ENCODE measurements at regions not wholly inside any gene's neighbourhood (a gene's known extent, or its start where the extent isn't known, plus 50 kb on each side); places are given as distances from the start of the nearest gene placed in this dataset.

- 73% methylated on average over 2 of the region's 2 CpGs; no CpG with 5 or more reads in 1 of the 2 experiments for WGBS, 2 experiments (ENCODE audit: extremely low coverage in 1 of 2, insufficient coverage in 1 of 2, insufficient read length in 1 of 2, insufficient replicate concordance in 2 of 2, low coverage in 1 of 2, low lambda C conversion rate in 2 of 2, missing lambda C conversion rate in 1 of 2)
- no peak overlapping the region for H2BK120ac ChIP-seq (replicated peaks; ENCODE audit: low read depth, low read length)
- TF ChIP-seq YY1 (IDR thresholded peaks at IDR 0.05; ENCODE audit: low read depth, low read length): no peak
- TF ChIP-seq NRF1 (IDR thresholded peaks at IDR 0.05; ENCODE audit: low read depth, low read length): no peak
- TF ChIP-seq SAP30 (IDR thresholded peaks at IDR 0.05; ENCODE audit: insufficient read depth, insufficient replicate concordance, low read length): no peak
- no peak for TF ChIP-seq RBBP5 (IDR thresholded peaks at IDR 0.05; ENCODE audit: borderline replicate concordance, low read depth, low read length)
- no peak for TF ChIP-seq MAFK (IDR thresholded peaks at IDR 0.05; ENCODE audit: low read depth, low read length)
- no peak for TF ChIP-seq TCF12 (IDR thresholded peaks at IDR 0.05; ENCODE audit: low read depth, low read length)
- TF ChIP-seq CTBP2 (IDR thresholded peaks at IDR 0.05; ENCODE audit: borderline replicate concordance, insufficient read depth, insufficient read length, low read length): no peak
- TF ChIP-seq HDAC6 (IDR thresholded peaks at IDR 0.05; ENCODE audit: low read depth, low read length): no peak
- TF ChIP-seq RNF2 (IDR thresholded peaks at IDR 0.05; ENCODE audit: borderline replicate concordance, low read depth, low read length, missing control alignments, poor library complexity, severe bottlenecking): no peak
- no peak for TF ChIP-seq ATF2 (IDR thresholded peaks at IDR 0.05; ENCODE audit: low read length)
- TF ChIP-seq ZNF274 (IDR thresholded peaks at IDR 0.05; ENCODE audit: borderline replicate concordance, extremely low read depth, low read length): no peak
- no peak for DNase-seq (ENCODE audit: low read depth in 1 of 2, low spot score in 2 of 2)
- no peaks in the 10 kb centered on the region for H4K20me1 ChIP-seq (replicated peaks in 1 of 2; ENCODE audit: control insufficient read depth in 1 of 2, insufficient read depth in 2 of 2, low read length in 2 of 2)
- H3K4ac ChIP-seq (replicated peaks; ENCODE audit: insufficient read length, low read depth, low read length): no peak overlapping the region
- no peak overlapping the region for H2BK15ac ChIP-seq (ENCODE audit: low read length)
- H2BK20ac ChIP-seq (ENCODE audit: low read length): no peak overlapping the region
- H3K23me2 ChIP-seq (ENCODE audit: low read depth, low read length): no peaks in the 10 kb centered on the region
- no peak overlapping the region for H2BK12ac ChIP-seq (ENCODE audit: low read depth, low read length)
- no peak overlapping the region for H2BK5ac ChIP-seq (ENCODE audit: low read depth, low read length)
- no peak overlapping the region for H4K8ac ChIP-seq (ENCODE audit: extremely low read depth, insufficient read depth, low read length)
- H3K27ac ChIP-seq (ENCODE audit: low read depth, low read length): no peak overlapping the region
- CTCF ChIA-PET (ENCODE audit: partially characterized antibody): interaction anchor here (0.9 to 1.0 kb wide), 3 partner anchors 9 to 99 kb away, joined by 3 to 4 read pairs (median 3); no protein-coding TSS in a partner anchor
- H3K56ac ChIP-seq (replicated peaks; ENCODE audit: insufficient read length, low read depth, low read length): no peak overlapping the region
- H2AFZ ChIP-seq (ENCODE audit: low read length): no peak overlapping the region
- H3K23ac ChIP-seq (ENCODE audit: insufficient read length): no peak overlapping the region
- FAIRE-seq: no peak
- H3K79me1 ChIP-seq (ENCODE audit: low read depth, low read length): no peaks in the 10 kb centered on the region
- no peaks in the 10 kb centered on the region for H3K9me3 ChIP-seq (ENCODE audit: insufficient read depth in 2 of 2, low read depth in 1 of 2, low read length in 1 of 2)
- POLR2A ChIA-PET (ENCODE audit: partially characterized antibody): no interaction called here
- H3K14ac ChIP-seq (ENCODE audit: insufficient read length): no peak overlapping the region
- H3K79me2 ChIP-seq (ENCODE audit: control insufficient read depth in 1 of 2, insufficient read depth in 2 of 2, low read length in 2 of 2): no peaks in the 10 kb centered on the region
- no peak overlapping the region for H4K91ac ChIP-seq (replicated peaks; ENCODE audit: insufficient read length, low read length)
- no peaks in the 10 kb centered on the region for H3K36me3 ChIP-seq (ENCODE audit: control insufficient read depth in 2 of 4, insufficient read depth in 4 of 4, low read length in 3 of 4)
- H3K4me3 ChIP-seq (ENCODE audit: extremely low read depth in 1 of 4, insufficient read depth in 2 of 4, low read depth in 3 of 4, low read length in 4 of 4): no peak overlapping the region
- no peak overlapping the region for H3K18ac ChIP-seq (ENCODE audit: extremely low read depth, low read length)
- no peak overlapping the region for H2AK5ac ChIP-seq (ENCODE audit: low read depth, low read length)
- H3K9ac ChIP-seq (replicated peaks in 1 of 4; ENCODE audit: extremely low read depth in 1 of 4, low read depth in 3 of 4, low read length in 3 of 4): no peak overlapping the region
- no peaks in the 10 kb centered on the region for H3K27me3 ChIP-seq (replicated peaks in 1 of 4; ENCODE audit: control insufficient read depth in 3 of 4, extremely low read depth in 1 of 4, insufficient read depth in 3 of 4, low read length in 3 of 4)
- no peaks in the 10 kb centered on the region; a peak in 1 of 7 replicates for H3K4me1 ChIP-seq (replicated peaks in 1 of 4; ENCODE audit: control insufficient read depth in 3 of 4, insufficient read depth in 4 of 4, low read length in 3 of 4)
- H4K5ac ChIP-seq (ENCODE audit: insufficient read length, low read depth, low read length): no peak overlapping the region
- no peak overlapping the region for H3K4me2 ChIP-seq (ENCODE audit: insufficient read depth in 1 of 2, low read depth in 2 of 2, low read length in 2 of 2)
These were observed 326.9 kb upstream of the GULP1 start for GRCh38 chr2:187964746-187965145.

All from H1 (cell line).